ENCODE measurements at regions not wholly inside any gene's neighbourhood (a gene's known extent, or its start where the extent isn't known, plus 50 kb on each side); places are given as distances from the start of the nearest gene placed in this dataset.

- TF ChIP-seq, protein P1, sequence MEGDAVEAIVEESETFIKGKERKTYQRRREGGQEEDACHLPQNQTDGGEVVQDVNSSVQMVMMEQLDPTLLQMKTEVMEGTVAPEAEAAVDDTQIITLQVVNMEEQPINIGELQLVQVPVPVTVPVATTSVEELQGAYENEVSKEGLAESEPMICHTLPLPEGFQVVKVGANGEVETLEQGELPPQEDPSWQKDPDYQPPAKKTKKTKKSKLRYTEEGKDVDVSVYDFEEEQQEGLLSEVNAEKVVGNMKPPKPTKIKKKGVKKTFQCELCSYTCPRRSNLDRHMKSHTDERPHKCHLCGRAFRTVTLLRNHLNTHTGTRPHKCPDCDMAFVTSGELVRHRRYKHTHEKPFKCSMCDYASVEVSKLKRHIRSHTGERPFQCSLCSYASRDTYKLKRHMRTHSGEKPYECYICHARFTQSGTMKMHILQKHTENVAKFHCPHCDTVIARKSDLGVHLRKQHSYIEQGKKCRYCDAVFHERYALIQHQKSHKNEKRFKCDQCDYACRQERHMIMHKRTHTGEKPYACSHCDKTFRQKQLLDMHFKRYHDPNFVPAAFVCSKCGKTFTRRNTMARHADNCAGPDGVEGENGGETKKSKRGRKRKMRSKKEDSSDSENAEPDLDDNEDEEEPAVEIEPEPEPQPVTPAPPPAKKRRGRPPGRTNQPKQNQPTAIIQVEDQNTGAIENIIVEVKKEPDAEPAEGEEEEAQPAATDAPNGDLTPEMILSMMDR (IDR thresholded peaks at IDR 0.05) = no peak
- Histone ChIP-seq H3K9me3 (ENCODE audit: control insufficient read depth, low read length) (no peaks in the 10 kb centered on the region), H3K27ac (no peak overlapping the region), H2AFZ (no peak overlapping the region), H3K4me2 (ENCODE audit: low read length) (no peak overlapping the region), H3K27me3 (ENCODE audit: control insufficient read depth, insufficient read depth, low read length) (no peaks in the 10 kb centered on the region), H3K4me3 (ENCODE audit: low read depth, low read length) (no peak overlapping the region), H3K36me3 (ENCODE audit: control insufficient read depth, insufficient read depth, low read length) (no peaks in the 10 kb centered on the region), H3K4me1 (no peaks in the 10 kb centered on the region), H3K79me2 (no peaks in the 10 kb centered on the region), H3K9ac (no peak overlapping the region)
These were observed 128.4 kb upstream of the NOX3 start for GRCh38 chr6:155584006-155584405.

- H3K4me2 ChIP-seq (ENCODE audit: low read length) = no peak overlapping the region
- H3K9me3 ChIP-seq (ENCODE audit: control insufficient read depth, low read length) = no peaks in the 10 kb centered on the region
- no peaks in the 10 kb centered on the region for H3K4me1 ChIP-seq
- no peak overlapping the region for H3K9ac ChIP-seq
- no peak overlapping the region for H3K27ac ChIP-seq
- TF ChIP-seq, protein P1 (IDR thresholded peaks at IDR 0.05) = no peak
- no peak overlapping the region for H3K4me3 ChIP-seq (ENCODE audit: low read depth, low read length)
- no peaks in the 10 kb centered on the region for H3K36me3 ChIP-seq (ENCODE audit: control insufficient read depth, insufficient read depth, low read length)
- H2AFZ ChIP-seq = no peak overlapping the region
- no peaks in the 10 kb centered on the region for H3K27me3 ChIP-seq (ENCODE audit: control insufficient read depth, insufficient read depth, low read length)
- no peaks in the 10 kb centered on the region for H3K79me2 ChIP-seq
These were observed 126.7 kb upstream of the NOX3 start for GRCh38 chr6:155582016-155582991.

GRCh38 chr6:155580904-155581303 is 125.3 kb upstream of the NOX3 start:
- TF ChIP-seq, protein P1 (IDR thresholded peaks at IDR 0.05) = no peak
- Histone ChIP-seq H3K4me2 (ENCODE audit: low read length) (no peak overlapping the region), H3K36me3 (ENCODE audit: control insufficient read depth, insufficient read depth, low read length) (no peaks in the 10 kb centered on the region), H3K27me3 (ENCODE audit: control insufficient read depth, insufficient read depth, low read length) (no peaks in the 10 kb centered on the region), H3K9me3 (ENCODE audit: control insufficient read depth, low read length) (no peaks in the 10 kb centered on the region), H3K9ac (no peak overlapping the region), H3K4me3 (ENCODE audit: low read depth, low read length) (no peak overlapping the region), H3K27ac (no peak overlapping the region), H2AFZ (no peak overlapping the region), H3K4me1 (no peaks in the 10 kb centered on the region), H3K79me2 (no peaks in the 10 kb centered on the region)

- Histone ChIP-seq H3K9ac (no peak overlapping the region), H3K9me3 (ENCODE audit: control insufficient read depth, low read length) (no peaks in the 10 kb centered on the region)
These were observed 122.6 kb upstream of the NOX3 start for GRCh38 chr6:155578251-155578650.

More at GRCh38 chr6:155578251-155578650, 122.6 kb upstream of the NOX3 start:
- H3K36me3 ChIP-seq (ENCODE audit: control insufficient read depth, insufficient read depth, low read length) = no peaks in the 10 kb centered on the region
- H3K27ac ChIP-seq = no peak overlapping the region
- H3K4me2 ChIP-seq (ENCODE audit: low read length) = no peak overlapping the region
- H3K79me2 ChIP-seq = no peaks in the 10 kb centered on the region
- TF ChIP-seq, protein P1 (IDR thresholded peaks at IDR 0.05) = no peak
- H3K27me3 ChIP-seq (ENCODE audit: control insufficient read depth, insufficient read depth, low read length) = no peaks in the 10 kb centered on the region
- no peak overlapping the region for H3K4me3 ChIP-seq (ENCODE audit: low read depth, low read length)
- H3K4me1 ChIP-seq = no peaks in the 10 kb centered on the region
- no peak overlapping the region for H2AFZ ChIP-seq
